ENCODE measurements at regions not wholly inside any gene's neighbourhood (a gene's known extent, or its start where the extent isn't known, plus 50 kb on each side); places are given as distances from the start of the nearest gene placed in this dataset.

- CTCF ChIA-PET, result no interaction called here
- no peak overlapping the region for H3K9ac ChIP-seq
- H3K27ac ChIP-seq (ENCODE audit: low read depth in 2 of 2, low read length in 1 of 2), result no peak overlapping the region
- H3K4me1 ChIP-seq (ENCODE audit: control insufficient read depth in 1 of 2, insufficient read depth in 2 of 2, low read depth in 1 of 2, low read length in 1 of 2), result no peaks in the 10 kb centered on the region
- POLR2A ChIA-PET, result no interaction called here
- H3K36me3 ChIP-seq (replicated peaks in 1 of 2; ENCODE audit: control insufficient read depth in 1 of 2, insufficient read depth in 2 of 2, low read length in 1 of 2), result no peaks in the 10 kb centered on the region
- no peak for DNase-seq
- H3K4me3 ChIP-seq (ENCODE audit: low read depth in 2 of 2, low read length in 1 of 2), result no peak overlapping the region
- H4K20me1 ChIP-seq (ENCODE audit: insufficient read depth), result no peaks in the 10 kb centered on the region
- TF ChIP-seq JUND (IDR thresholded peaks at IDR 0.05) (no peak), IRF3 (IDR thresholded peaks at IDR 0.05; ENCODE audit: low read depth, low read length) (no peak), RFX5 (IDR thresholded peaks at IDR 0.05; ENCODE audit: low read length) (no peak), POLR2AphosphoS5 (IDR thresholded peaks at IDR 0.05; ENCODE audit: low read depth, low read length) (no peak), FOXJ3 (CRISPR knock-in tag; IDR thresholded peaks at IDR 0.05) (no peak), GATA2 (CRISPR knock-in tag; IDR thresholded peaks at IDR 0.05) (no peak), RXRA (IDR thresholded peaks at IDR 0.05; ENCODE audit: borderline replicate concordance, low read depth) (no peak), ELF1 (IDR thresholded peaks at IDR 0.05) (no peak), CTCF (IDR thresholded peaks at IDR 0.05) (no peak), FOXM1 (IDR thresholded peaks at IDR 0.05; ENCODE audit: low read depth) (no peak)
- TF ChIP-seq, protein P1, sequence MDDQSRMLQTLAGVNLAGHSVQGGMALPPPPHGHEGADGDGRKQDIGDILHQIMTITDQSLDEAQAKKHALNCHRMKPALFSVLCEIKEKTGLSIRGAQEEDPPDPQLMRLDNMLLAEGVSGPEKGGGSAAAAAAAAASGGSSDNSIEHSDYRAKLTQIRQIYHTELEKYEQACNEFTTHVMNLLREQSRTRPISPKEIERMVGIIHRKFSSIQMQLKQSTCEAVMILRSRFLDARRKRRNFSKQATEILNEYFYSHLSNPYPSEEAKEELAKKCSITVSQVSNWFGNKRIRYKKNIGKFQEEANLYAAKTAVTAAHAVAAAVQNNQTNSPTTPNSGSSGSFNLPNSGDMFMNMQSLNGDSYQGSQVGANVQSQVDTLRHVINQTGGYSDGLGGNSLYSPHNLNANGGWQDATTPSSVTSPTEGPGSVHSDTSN (IDR thresholded peaks at IDR 0.05), result no peak
- H3K79me2 ChIP-seq (ENCODE audit: insufficient read depth), result no peaks in the 10 kb centered on the region
- H3K4me2 ChIP-seq, result no peak overlapping the region
- 63% methylated on average over 1 of the region's 1 CpG for WGBS (ENCODE audit: low lambda C conversion rate)
- no peaks in the 10 kb centered on the region for H3F3A ChIP-seq (replicated peaks; ENCODE audit: insufficient read depth)
- no peak overlapping the region for H2AFZ ChIP-seq (ENCODE audit: low read depth)
- no peaks in the 10 kb centered on the region for H3K9me2 ChIP-seq
- no peaks in the 10 kb centered on the region for H3K9me3 ChIP-seq
- no peaks in the 10 kb centered on the region for H3K27me3 ChIP-seq (ENCODE audit: insufficient read depth)
Observed at GRCh38 chr13:77377016-77377415, 50.1 kb upstream of the MYCBP2 start.
